HepG2 (cell line): ENCODE measurements at regions not wholly inside any gene's neighbourhood (a gene's known extent, or its start where the extent isn't known, plus 50 kb on each side); places are given as distances from the start of the nearest gene placed in this dataset.

Source experiments
- ATAC-seq: fragments of 200-7000 bp; cut with Tn5 transposase; 3 replicates; pipeline ENCODE4 v1.9.1; 2020; ENCODE audit warnings: mild to moderate bottlenecking, moderate library complexity
- BruUV-seq: library from RNA; stranded (reverse); fragments of 400-500 nt; replicated peaks from 2 replicates; lab custom pipeline; 2021; lab: Mats Ljungman, UMichigan
- CTCF ChIA-PET: fragments of 300-600 bp; formaldehyde crosslinking; extraction: SDS; loops from one replicate; lab custom pipeline; 2021; ENCODE audit warnings: low total read pairs, inconsistent platforms, low intra/inter-chr PET ratio; lab: Yijun Ruan, JAX
- POLR2A ChIA-PET: fragments of 350-600 bp; sonication (Branson Sonifier 250); formaldehyde crosslinking; loops from one replicate; lab custom pipeline; 2020; ENCODE audit warnings: antibody characterized with exemption, inconsistent platforms; lab: Yijun Ruan, JAX
- DNase-seq: peaks from one replicate; pipeline ENCODE4 v3.0.0-alpha.2; 2015; ENCODE audit warnings: low spot score
- FAIRE-seq: peaks from 3 replicates; lab custom pipeline; 2011; peaks lifted over from hg19 to GRCh38; lab: Jason Lieb, UNC
- H2AFZ ChIP-seq: one replicate; pipeline ENCODE4 v1.6.1; 2011; ENCODE audit warnings: low read length, inconsistent platforms
- H3K27ac ChIP-seq: fragments of 300-600 bp; 3 replicates; pipeline ENCODE4 v1.8.0; 2011; ENCODE audit warnings: mixed run types, mild to moderate bottlenecking, mixed read lengths, low read length, inconsistent platforms; ENCODE audit not compliant: insufficient read depth; ENCODE audit errors: extremely low read length
- H3K27me3 ChIP-seq, 2 experiments: fragments of 200-600 bp in 1 of 2; 2 replicates in 1 of 2; 3 replicates in 1 of 2; pipeline versions ENCODE4 v1.6.0 to v1.8.0; 2011; ENCODE audit warnings: low read length in 2 of 2, mild to moderate bottlenecking in 2 of 2, moderate library complexity in 2 of 2, inconsistent platforms in 1 of 2; ENCODE audit not compliant: insufficient read depth in 2 of 2, control insufficient read depth in 1 of 2
- H3K36me3 ChIP-seq, 2 experiments: fragments of 200-600 bp in 1 of 2; replicated peaks in 1 of 2; 2 replicates in 1 of 2; 3 replicates in 1 of 2; pipeline versions ENCODE4 v1.5.1 to v1.8.0; 2011; ENCODE audit warnings: low read length in 2 of 2, inconsistent platforms in 1 of 2; ENCODE audit not compliant: insufficient read depth in 2 of 2, control insufficient read depth in 1 of 2
- H3K4me1 ChIP-seq: 2 replicates; pipeline ENCODE4 v1.5.1; 2012; ENCODE audit warnings: low read length, inconsistent platforms; ENCODE audit not compliant: insufficient read depth
- H3K4me2 ChIP-seq: 2 replicates; pipeline ENCODE4 v1.6.0; 2011; ENCODE audit warnings: low read depth, low read length, inconsistent platforms
- H3K4me3 ChIP-seq, 3 experiments: fragments of 200-600 bp in 1 of 3; sonication (generic), shearing (Covaris generic) in 1 of 3; replicated peaks in 1 of 3; 2 replicates each; pipeline ENCODE4 v1.5.1; 2011 to 2016; ENCODE audit warnings: low read length in 3 of 3, inconsistent platforms in 2 of 3, low read depth in 2 of 3, mild to moderate bottlenecking in 2 of 3, control low read depth in 1 of 3, mixed read lengths in 1 of 3; ENCODE audit not compliant: insufficient read depth in 1 of 3
- H3K79me2 ChIP-seq: one replicate; pipeline ENCODE4 v1.6.1; 2011; ENCODE audit warnings: low read length, inconsistent platforms; ENCODE audit not compliant: insufficient read depth
- H3K9ac ChIP-seq: 2 replicates; pipeline ENCODE4 v1.6.0; 2011; ENCODE audit warnings: mild to moderate bottlenecking, low read depth, low read length, inconsistent platforms; ENCODE audit not compliant: insufficient read depth
- H3K9me3 ChIP-seq: 2 replicates; pipeline ENCODE4 v1.5.1; 2012; ENCODE audit warnings: mild to moderate bottlenecking, low read length
- H4K20me1 ChIP-seq: 2 replicates; pipeline ENCODE4 v1.6.0; 2011; ENCODE audit warnings: inconsistent platforms, mild to moderate bottlenecking, low read length, moderate library complexity; ENCODE audit not compliant: insufficient read depth
- CHD4 ChIP-seq: fragments of 200-600 bp; sonication (generic); IDR thresholded peaks from 2 replicates; pipeline ENCODE4 v1.7.0; 2017; ENCODE audit warnings: mild to moderate bottlenecking, low read length, borderline replicate concordance
- MYNN ChIP-seq: sonication (generic); formaldehyde crosslinking; IDR thresholded peaks from 2 replicates; pipeline ENCODE4 v1.4.0; 2020; ENCODE audit warnings: mild to moderate bottlenecking, low read depth, missing genetic modification reagents
- NFE2L2 ChIP-seq: fragments of 150-350 bp; IDR thresholded peaks from 2 replicates; pipeline ENCODE4 v1.6.1; 2014; ENCODE audit warnings: low read length
- XRCC5 ChIP-seq: fragments of 200-400 bp; formaldehyde crosslinking; optimal IDR thresholded peaks from 2 replicates; pipeline ENCODE3; 2017; ENCODE audit warnings: mild to moderate bottlenecking, low read length
- ZBTB1 ChIP-seq: sonication (generic); formaldehyde crosslinking; IDR thresholded peaks from 2 replicates; pipeline ENCODE4 v1.4.0; 2020; ENCODE audit warnings: missing genetic modification reagents, borderline replicate concordance
- ZNF10 ChIP-seq: sonication (generic); formaldehyde crosslinking; IDR thresholded peaks from 2 replicates; pipeline ENCODE4 v1.4.0; 2020; ENCODE audit warnings: mild to moderate bottlenecking, low read depth, missing genetic modification reagents, borderline replicate concordance
- WGBS: methylation state at CpG from one replicate; pipeline ENCODE4 v1.1.6; 2017; ENCODE audit warnings: low lambda C conversion rate; 5-methylcytosine and 5-hydroxymethylcytosine counted together
- in situ Hi-C: cut with HindIII; loops from 2 replicates; pipeline ENCODE4 v1.10.0; 2017; ENCODE audit warnings: low pct_unique_long_range_greater_than_20kb; ENCODE audit not compliant: extremely low pct_ligation_motif_present
- intact Hi-C: fragments of 100-400 bp; cut with micrococcal nuclease; formaldehyde crosslinking; loops from one replicate; pipeline ENCODE4 v1.10.0; 2022; ENCODE audit not compliant: unreplicated experiment
- TF ChIP-seq, protein P1 (sequence below): sonication (generic); formaldehyde crosslinking; IDR thresholded peaks from 2 replicates; pipeline ENCODE4 v1.5.1; 2020; ENCODE audit warnings: missing genetic modification reagents, mild to moderate bottlenecking, borderline replicate concordance
- TF ChIP-seq, protein P2 (sequence below): sonication (generic); formaldehyde crosslinking; IDR thresholded peaks from 2 replicates; pipeline ENCODE4 v1.4.0; 2020; ENCODE audit warnings: mild to moderate bottlenecking, missing genetic modification reagents

DNA sequence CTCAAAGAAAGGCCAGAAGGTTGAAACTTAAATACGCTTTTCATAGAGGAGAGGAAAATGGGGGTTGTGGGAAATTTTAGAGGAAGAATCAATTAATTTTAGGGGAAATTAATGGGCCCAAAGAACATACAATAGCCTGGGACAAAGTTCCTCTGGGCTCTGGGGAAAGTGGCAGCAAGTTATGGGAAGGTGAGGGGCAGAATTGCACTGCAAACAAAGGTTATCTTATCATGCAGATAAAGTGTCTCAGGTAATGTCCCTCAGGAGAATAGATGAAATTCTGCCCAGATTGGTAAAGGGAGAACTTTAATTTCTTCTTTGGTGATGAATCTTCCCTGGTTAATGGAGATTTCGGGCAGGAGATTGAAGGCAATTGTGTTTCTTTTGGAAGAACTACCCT lies 326.1 kb upstream of the SLC24A2 start:
- Histone ChIP-seq H3K79me2 (no peaks in the 10 kb centered on the region), H3K36me3 (no peaks in the 10 kb centered on the region), H3K9ac (no peak overlapping the region), H3K27ac (no peak overlapping the region), H3K9me3 (peaks cover 7% of the 10 kb centered on the region; the same call in 1 of the 2 replicates), H2AFZ (no peak overlapping the region)
- in situ Hi-C loops: no loop called here
- DNase-seq (no peak), ATAC-seq (no peak)
- 12% methylated on average over 2 of the region's 2 CpGs for WGBS
- TF ChIP-seq ZBTB1 (CRISPR knock-in tag) (no peak), CHD4 (no peak), NFE2L2 (no peak), XRCC5 (no peak), ZNF10 (CRISPR knock-in tag) (no peak), MYNN (CRISPR knock-in tag) (no peak)
- TF ChIP-seq, protein P1, sequence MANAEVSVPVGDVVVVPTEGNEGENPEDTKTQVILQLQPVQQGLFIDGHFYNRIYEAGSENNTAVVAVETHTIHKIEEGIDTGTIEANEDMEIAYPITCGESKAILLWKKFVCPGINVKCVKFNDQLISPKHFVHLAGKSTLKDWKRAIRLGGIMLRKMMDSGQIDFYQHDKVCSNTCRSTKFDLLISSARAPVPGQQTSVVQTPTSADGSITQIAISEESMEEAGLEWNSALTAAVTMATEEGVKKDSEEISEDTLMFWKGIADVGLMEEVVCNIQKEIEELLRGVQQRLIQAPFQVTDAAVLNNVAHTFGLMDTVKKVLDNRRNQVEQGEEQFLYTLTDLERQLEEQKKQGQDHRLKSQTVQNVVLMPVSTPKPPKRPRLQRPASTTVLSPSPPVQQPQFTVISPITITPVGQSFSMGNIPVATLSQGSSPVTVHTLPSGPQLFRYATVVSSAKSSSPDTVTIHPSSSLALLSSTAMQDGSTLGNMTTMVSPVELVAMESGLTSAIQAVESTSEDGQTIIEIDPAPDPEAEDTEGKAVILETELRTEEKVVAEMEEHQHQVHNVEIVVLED (CRISPR knock-in tag): no peak
- TF ChIP-seq, protein P2, sequence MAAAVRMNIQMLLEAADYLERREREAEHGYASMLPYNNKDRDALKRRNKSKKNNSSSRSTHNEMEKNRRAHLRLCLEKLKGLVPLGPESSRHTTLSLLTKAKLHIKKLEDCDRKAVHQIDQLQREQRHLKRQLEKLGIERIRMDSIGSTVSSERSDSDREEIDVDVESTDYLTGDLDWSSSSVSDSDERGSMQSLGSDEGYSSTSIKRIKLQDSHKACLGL: no peak
- TF ChIP-seq, all 625 proteins: peak for 0
- ChIA-PET CTCF (no interaction called here), POLR2A (no interaction called here)
- Histone ChIP-seq H4K20me1 (no peaks in the 10 kb centered on the region), H3K4me3 (no peak overlapping the region), H3K4me2 (no peak overlapping the region), H3K27me3 (no peaks in the 10 kb centered on the region), H3K4me1 (peaks cover 17% of the 10 kb centered on the region)
- no TSS peak for BruUV-seq
- FAIRE-seq: no peak
- intact Hi-C loops: loop anchor here (5.0 kb wide), 1 partner anchor 637 kb away; no protein-coding TSS in a partner anchor
